Skeletal muscle satellite cell (primary cell): ENCODE measurements at regions not wholly inside any gene's neighbourhood (a gene's known extent, or its start where the extent isn't known, plus 50 kb on each side); places are given as distances from the start of the nearest gene placed in this dataset.

Experiments
- H3K27me3 ChIP-seq: 2 replicates; pipeline ENCODE4 v1.7.0; 2013; ENCODE audit warnings: low read length; ENCODE audit not compliant: control insufficient read depth, insufficient read depth
- H3K36me3 ChIP-seq: 2 replicates; pipeline ENCODE4 v1.7.0; 2013; ENCODE audit warnings: mild to moderate bottlenecking, control low read depth, low read length; ENCODE audit not compliant: insufficient read depth
- H3K4me1 ChIP-seq: 2 replicates; pipeline ENCODE4 v1.7.0; 2013; ENCODE audit warnings: low read length; ENCODE audit not compliant: control insufficient read depth, insufficient read depth
- H3K4me2 ChIP-seq: 2 replicates; pipeline ENCODE4 v1.7.0; 2013; ENCODE audit warnings: mild to moderate bottlenecking, low read length
- H3K4me3 ChIP-seq: 2 replicates; pipeline ENCODE4 v1.7.0; 2013; ENCODE audit warnings: low read length
- H3K9ac ChIP-seq: 2 replicates; pipeline ENCODE4 v1.7.0; 2013; ENCODE audit warnings: mild to moderate bottlenecking, low read depth, low read length, moderate library complexity
- H3K9me3 ChIP-seq: replicated peaks from 2 replicates; pipeline ENCODE4 v1.7.0; 2013; ENCODE audit warnings: mild to moderate bottlenecking, control low read depth, low read length

- Histone ChIP-seq H3K9ac (no peak overlapping the region), H3K27me3 (no peaks in the 10 kb centered on the region), H3K9me3 (no peaks in the 10 kb centered on the region), H3K4me1 (no peaks in the 10 kb centered on the region), H3K4me3 (no peak overlapping the region), H3K4me2 (no peak overlapping the region), H3K36me3 (no peaks in the 10 kb centered on the region)
These were observed 85.1 kb upstream of the NAV3 start for GRCh38 chr12:77745624-77746023.

GRCh38 chr12:77742631-77743030 lies 88.1 kb upstream of the NAV3 start:
- no peaks in the 10 kb centered on the region for H3K4me1 ChIP-seq
- H3K36me3 ChIP-seq: no peaks in the 10 kb centered on the region
- H3K4me3 ChIP-seq: no peak overlapping the region
- H3K4me2 ChIP-seq: no peak overlapping the region
- H3K9ac ChIP-seq: no peak overlapping the region
- no peaks in the 10 kb centered on the region for H3K9me3 ChIP-seq
- H3K27me3 ChIP-seq: no peaks in the 10 kb centered on the region

- Histone ChIP-seq H3K4me3 (no peak overlapping the region), H3K4me1 (no peaks in the 10 kb centered on the region), H3K4me2 (no peak overlapping the region), H3K9me3 (no peaks in the 10 kb centered on the region), H3K27me3 (no peaks in the 10 kb centered on the region), H3K9ac (no peak overlapping the region), H3K36me3 (no peaks in the 10 kb centered on the region)
These were observed 88.6 kb upstream of the NAV3 start for GRCh38 chr12:77741974-77742517.

- H3K27me3 ChIP-seq: no peaks in the 10 kb centered on the region
- H3K36me3 ChIP-seq: no peaks in the 10 kb centered on the region
- no peak overlapping the region for H3K4me2 ChIP-seq
- no peak overlapping the region for H3K9ac ChIP-seq
- H3K9me3 ChIP-seq: no peaks in the 10 kb centered on the region
- H3K4me3 ChIP-seq: no peak overlapping the region
- peaks cover 8% of the 10 kb centered on the region for H3K4me1 ChIP-seq
These were observed 94.3 kb upstream of the NAV3 start for GRCh38 chr12:77736219-77736965.

- H3K36me3 ChIP-seq: no peaks in the 10 kb centered on the region
- no peak overlapping the region for H3K9ac ChIP-seq
- H3K9me3 ChIP-seq: no peaks in the 10 kb centered on the region
- H3K4me3 ChIP-seq: no peak overlapping the region
- H3K4me1 ChIP-seq: peaks cover 8% of the 10 kb centered on the region
- H3K4me2 ChIP-seq: no peak overlapping the region
- H3K27me3 ChIP-seq: no peaks in the 10 kb centered on the region
These were observed 96.3 kb upstream of the NAV3 start for GRCh38 chr12:77734214-77734883.

- Histone ChIP-seq H3K9ac (no peak overlapping the region), H3K36me3 (no peaks in the 10 kb centered on the region), H3K4me1 (no peaks in the 10 kb centered on the region), H3K9me3 (no peaks in the 10 kb centered on the region), H3K4me2 (no peak overlapping the region), H3K27me3 (no peaks in the 10 kb centered on the region), H3K4me3 (no peak overlapping the region)
These were observed 102.7 kb upstream of the NAV3 start for GRCh38 chr12:77728018-77728417.

GRCh38 chr12:77727442-77728001 lies 103.2 kb upstream of the NAV3 start:
- Histone ChIP-seq H3K36me3 (no peaks in the 10 kb centered on the region), H3K27me3 (no peaks in the 10 kb centered on the region), H3K9me3 (no peaks in the 10 kb centered on the region), H3K4me3 (no peak overlapping the region), H3K4me1 (no peaks in the 10 kb centered on the region), H3K9ac (no peak overlapping the region), H3K4me2 (no peak overlapping the region)

- Histone ChIP-seq H3K4me2 (no peak overlapping the region), H3K4me3 (no peak overlapping the region), H3K9ac (no peak overlapping the region), H3K36me3 (no peaks in the 10 kb centered on the region), H3K9me3 (no peaks in the 10 kb centered on the region), H3K4me1 (no peaks in the 10 kb centered on the region), H3K27me3 (no peaks in the 10 kb centered on the region)
These were observed 105.1 kb upstream of the NAV3 start for GRCh38 chr12:77725611-77726010.

GRCh38 chr12:77724367-77724957 lies 106.2 kb upstream of the NAV3 start:
- Histone ChIP-seq H3K4me1 (no peaks in the 10 kb centered on the region), H3K9ac (no peak overlapping the region), H3K9me3 (no peaks in the 10 kb centered on the region), H3K4me3 (no peak overlapping the region), H3K4me2 (no peak overlapping the region), H3K27me3 (no peaks in the 10 kb centered on the region), H3K36me3 (no peaks in the 10 kb centered on the region)

- no peaks in the 10 kb centered on the region for H3K4me1 ChIP-seq
- no peaks in the 10 kb centered on the region for H3K36me3 ChIP-seq
- H3K9ac ChIP-seq: no peak overlapping the region
- no peak overlapping the region for H3K4me2 ChIP-seq
- no peaks in the 10 kb centered on the region for H3K9me3 ChIP-seq
- H3K27me3 ChIP-seq: no peaks in the 10 kb centered on the region
- no peak overlapping the region for H3K4me3 ChIP-seq
These were observed 107.4 kb upstream of the NAV3 start for GRCh38 chr12:77723308-77723707.

GRCh38 chr12:77722536-77722935 lies 108.2 kb upstream of the NAV3 start:
- H3K9ac ChIP-seq: no peak overlapping the region
- no peak overlapping the region for H3K4me2 ChIP-seq
- no peaks in the 10 kb centered on the region for H3K36me3 ChIP-seq
- H3K27me3 ChIP-seq: no peaks in the 10 kb centered on the region
- peaks cover 3% of the 10 kb centered on the region for H3K9me3 ChIP-seq
- H3K4me3 ChIP-seq: no peak overlapping the region
- no peaks in the 10 kb centered on the region for H3K4me1 ChIP-seq
